Suppressor macrophage treated with lipopolysaccharide for 1 hour (primary cell): ENCODE measurements at regions not wholly inside any gene's neighbourhood (a gene's known extent, or its start where the extent isn't known, plus 50 kb on each side); places are given as distances from the start of the nearest gene placed in this dataset.
A peak's percentile ranks its signal among the peaks of the same experiment; 100 is the strongest.
"Not testable (repeated sequence)": the region's sequence is repeated elsewhere in the genome, so short reads cannot be mapped to it uniquely, and the experiment has no call there.

Experiments
- DNase-seq, 3 donors: peaks; one replicate each; pipeline ENCODE4 v3.0.0-alpha.2; 2020 to 2022

GRCh38 chr9:3773362-3774060 lies 247.7 kb upstream of the RFX3 start:
- DNase-seq = no peak

- DNase-seq = no peak
These were observed 243.8 kb upstream of the RFX3 start for GRCh38 chr9:3769646-3770045.

- no peak for DNase-seq
These were observed 243.1 kb upstream of the RFX3 start for GRCh38 chr9:3768712-3769457.

GRCh38 chr9:3768286-3768685 lies 242.5 kb upstream of the RFX3 start:
- no peak for DNase-seq

GRCh38 chr9:3762076-3762475 lies 236.3 kb upstream of the RFX3 start:
- no peak for DNase-seq

GRCh38 chr9:3760031-3760430 lies 234.2 kb upstream of the RFX3 start:
- no peak for DNase-seq

GRCh38 chr9:3758816-3759576 lies 233.2 kb upstream of the RFX3 start:
- peak; percentile 19 to 48 (median 35) for DNase-seq

GRCh38 chr9:3756071-3756470 lies 230.3 kb upstream of the RFX3 start:
- DNase-seq = no peak

- no peak for DNase-seq
These were observed 225.4 kb upstream of the RFX3 start for GRCh38 chr9:3751125-3751758.

- DNase-seq = no peak
These were observed 224.5 kb upstream of the RFX3 start for GRCh38 chr9:3750321-3750720.

GRCh38 chr9:3746296-3747275 lies 220.8 kb upstream of the RFX3 start:
- DNase-seq = peak; percentile 61 to 93 (median 81)

- no peak for DNase-seq
These were observed 218.2 kb upstream of the RFX3 start for GRCh38 chr9:3743901-3744413.

GRCh38 chr9:3742586-3742985 lies 216.8 kb upstream of the RFX3 start:
- DNase-seq = peak; percentile 27 to 66 (median 39)

- no peak for DNase-seq
These were observed 215.9 kb upstream of the RFX3 start for GRCh38 chr9:3741729-3742128.

- DNase-seq = no peak
These were observed 215.1 kb upstream of the RFX3 start for GRCh38 chr9:3740690-3741419.

- DNase-seq = peak; percentile 24 to 25 (median 25)
These were observed 210.4 kb upstream of the RFX3 start for GRCh38 chr9:3736161-3736560.

GRCh38 chr9:3735251-3735650 lies 209.4 kb upstream of the RFX3 start:
- no peak for DNase-seq

GRCh38 chr9:3733527-3734262 lies 207.9 kb upstream of the RFX3 start:
- DNase-seq = not testable (repeated sequence)

- DNase-seq = no peak
These were observed 207.2 kb upstream of the RFX3 start for GRCh38 chr9:3733039-3733408.
